ENCODE measurements at regions not wholly inside any gene's neighbourhood (a gene's known extent, or its start where the extent isn't known, plus 50 kb on each side); places are given as distances from the start of the nearest gene placed in this dataset.

- TF ChIP-seq CTCF (IDR thresholded peaks at IDR 0.05; ENCODE audit: poor library complexity, severe bottlenecking), result no peak
- TF ChIP-seq RAD21 (conservative IDR thresholded peaks at IDR 0.05), result no peak
- TF ChIP-seq POLR2AphosphoS5 (IDR thresholded peaks at IDR 0.05), result no peak
- TF ChIP-seq EZH2 (IDR thresholded peaks at IDR 0.05; ENCODE audit: borderline replicate concordance, insufficient read depth, low read length, poor library complexity, severe bottlenecking), result no peak
Observed at GRCh38 chr10:113301342-113301984, 251.4 kb upstream of the HABP2 start.
